ENCODE measurements at regions not wholly inside any gene's neighbourhood (a gene's known extent, or its start where the extent isn't known, plus 50 kb on each side); places are given as distances from the start of the nearest gene placed in this dataset.
A peak's percentile ranks its signal among the peaks of the same experiment; 100 is the strongest.

- TF ChIP-seq TAF1 (IDR thresholded peaks at IDR 0.05; ENCODE audit: low read depth) (no peak), RAD21 (IDR thresholded peaks at IDR 0.05; ENCODE audit: low read depth) (peak; percentile 57)
These were observed 75.7 kb upstream of the CCDC71L start for GRCh38 chr7:106736508-106737201.

GRCh38 chr7:106737202-106737562 is 76.2 kb upstream of the CCDC71L start:
- TF ChIP-seq RAD21 (IDR thresholded peaks at IDR 0.05; ENCODE audit: low read depth) (0 out of 2 replicates have a peak, but pooled peaks have one; percentile 24), TEAD4 (IDR thresholded peaks at IDR 0.05) (no peak), CEBPB (IDR thresholded peaks at IDR 0.05) (no peak)

DNA sequence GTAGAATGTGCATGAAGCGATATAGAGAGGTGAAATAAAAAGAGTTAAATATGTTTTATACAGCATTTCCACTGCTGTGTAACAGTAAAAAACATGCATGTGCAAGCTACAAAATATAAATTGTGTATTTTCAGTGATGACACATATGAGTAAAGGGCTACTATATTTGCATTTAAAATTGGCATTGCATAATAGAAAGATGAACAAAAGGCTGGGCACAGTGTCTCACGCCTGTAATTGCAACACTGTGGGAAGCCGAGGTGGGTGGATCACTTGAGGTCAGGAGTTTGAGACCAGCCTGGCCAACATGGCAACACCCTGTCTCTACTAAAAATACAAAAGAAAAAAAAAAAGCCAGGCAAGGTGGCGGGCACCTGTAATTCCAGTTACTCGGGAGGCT is 79.8 kb upstream of the CCDC71L start:
- no peak for TF ChIP-seq EGR1 (IDR thresholded peaks at IDR 0.05)

- TF ChIP-seq ZBTB7A (IDR thresholded peaks at IDR 0.05; ENCODE audit: low read depth) (no peak), EGR1 (IDR thresholded peaks at IDR 0.05) (no peak), YY1 (IDR thresholded peaks at IDR 0.05; ENCODE audit: low read depth) (no peak), FOXM1 (IDR thresholded peaks at IDR 0.05; ENCODE audit: borderline replicate concordance, low read depth) (no peak), USF1 (IDR thresholded peaks at IDR 0.05) (no peak), RAD21 (IDR thresholded peaks at IDR 0.05; ENCODE audit: low read depth) (no peak), CREB1 (IDR thresholded peaks at IDR 0.05; ENCODE audit: low read depth) (no peak), TCF12 (IDR thresholded peaks at IDR 0.05; ENCODE audit: low read depth) (no peak), NFIC (IDR thresholded peaks at IDR 0.05) (no peak), TEAD4 (IDR thresholded peaks at IDR 0.05) (no peak), CEBPB (IDR thresholded peaks at IDR 0.05) (no peak), TAF1 (IDR thresholded peaks at IDR 0.05; ENCODE audit: low read depth) (no peak), EP300 (IDR thresholded peaks at IDR 0.05; ENCODE audit: borderline replicate concordance) (no peak)
- TF ChIP-seq, protein P1, sequence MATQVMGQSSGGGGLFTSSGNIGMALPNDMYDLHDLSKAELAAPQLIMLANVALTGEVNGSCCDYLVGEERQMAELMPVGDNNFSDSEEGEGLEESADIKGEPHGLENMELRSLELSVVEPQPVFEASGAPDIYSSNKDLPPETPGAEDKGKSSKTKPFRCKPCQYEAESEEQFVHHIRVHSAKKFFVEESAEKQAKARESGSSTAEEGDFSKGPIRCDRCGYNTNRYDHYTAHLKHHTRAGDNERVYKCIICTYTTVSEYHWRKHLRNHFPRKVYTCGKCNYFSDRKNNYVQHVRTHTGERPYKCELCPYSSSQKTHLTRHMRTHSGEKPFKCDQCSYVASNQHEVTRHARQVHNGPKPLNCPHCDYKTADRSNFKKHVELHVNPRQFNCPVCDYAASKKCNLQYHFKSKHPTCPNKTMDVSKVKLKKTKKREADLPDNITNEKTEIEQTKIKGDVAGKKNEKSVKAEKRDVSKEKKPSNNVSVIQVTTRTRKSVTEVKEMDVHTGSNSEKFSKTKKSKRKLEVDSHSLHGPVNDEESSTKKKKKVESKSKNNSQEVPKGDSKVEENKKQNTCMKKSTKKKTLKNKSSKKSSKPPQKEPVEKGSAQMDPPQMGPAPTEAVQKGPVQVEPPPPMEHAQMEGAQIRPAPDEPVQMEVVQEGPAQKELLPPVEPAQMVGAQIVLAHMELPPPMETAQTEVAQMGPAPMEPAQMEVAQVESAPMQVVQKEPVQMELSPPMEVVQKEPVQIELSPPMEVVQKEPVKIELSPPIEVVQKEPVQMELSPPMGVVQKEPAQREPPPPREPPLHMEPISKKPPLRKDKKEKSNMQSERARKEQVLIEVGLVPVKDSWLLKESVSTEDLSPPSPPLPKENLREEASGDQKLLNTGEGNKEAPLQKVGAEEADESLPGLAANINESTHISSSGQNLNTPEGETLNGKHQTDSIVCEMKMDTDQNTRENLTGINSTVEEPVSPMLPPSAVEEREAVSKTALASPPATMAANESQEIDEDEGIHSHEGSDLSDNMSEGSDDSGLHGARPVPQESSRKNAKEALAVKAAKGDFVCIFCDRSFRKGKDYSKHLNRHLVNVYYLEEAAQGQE (IDR thresholded peaks at IDR 0.05; ENCODE audit: low read depth) = no peak
- TF ChIP-seq, protein P2, sequence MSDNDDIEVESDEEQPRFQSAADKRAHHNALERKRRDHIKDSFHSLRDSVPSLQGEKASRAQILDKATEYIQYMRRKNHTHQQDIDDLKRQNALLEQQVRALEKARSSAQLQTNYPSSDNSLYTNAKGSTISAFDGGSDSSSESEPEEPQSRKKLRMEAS (IDR thresholded peaks at IDR 0.05) = no peak
These were observed 83.7 kb upstream of the CCDC71L start for GRCh38 chr7:106744563-106745091.

DNA sequence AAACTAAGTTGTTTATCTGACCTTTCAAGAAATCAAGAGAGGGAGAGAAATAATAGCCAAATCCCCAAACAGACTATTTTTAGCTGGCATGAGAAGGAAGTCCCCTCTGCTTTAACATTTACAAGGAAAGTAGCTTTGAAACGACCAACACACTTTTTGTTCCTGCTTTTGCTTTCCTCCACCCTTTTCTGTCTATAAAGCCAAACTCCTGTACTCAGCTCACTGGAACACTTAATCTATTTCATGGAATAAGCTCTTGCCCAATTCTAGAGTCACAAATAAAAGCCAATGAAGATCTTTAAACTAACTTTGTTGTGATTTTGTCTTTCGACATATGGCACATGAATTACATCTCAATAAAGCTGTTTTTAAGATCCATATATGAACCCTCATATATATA is 86.8 kb upstream of the CCDC71L start:
- TF ChIP-seq, protein P1 (IDR thresholded peaks at IDR 0.05; ENCODE audit: low read depth) = no peak
- TF ChIP-seq EGR1 (IDR thresholded peaks at IDR 0.05) (no peak), CEBPB (IDR thresholded peaks at IDR 0.05) (no peak), TCF12 (IDR thresholded peaks at IDR 0.05; ENCODE audit: low read depth) (no peak)
- TF ChIP-seq, protein P2 (IDR thresholded peaks at IDR 0.05) = no peak

GRCh38 chr7:106749165-106749564 is 88.2 kb upstream of the CCDC71L start:
- no peak for TF ChIP-seq FOXM1 (IDR thresholded peaks at IDR 0.05; ENCODE audit: borderline replicate concordance, low read depth)
- TF ChIP-seq TAF1 (IDR thresholded peaks at IDR 0.05; ENCODE audit: low read depth) = no peak
- no peak for TF ChIP-seq CEBPB (IDR thresholded peaks at IDR 0.05)
- TF ChIP-seq EP300 (IDR thresholded peaks at IDR 0.05; ENCODE audit: borderline replicate concordance) = no peak
- TF ChIP-seq TEAD4 (IDR thresholded peaks at IDR 0.05) = no peak
- TF ChIP-seq YY1 (IDR thresholded peaks at IDR 0.05; ENCODE audit: low read depth) = no peak
- no peak for TF ChIP-seq TCF12 (IDR thresholded peaks at IDR 0.05; ENCODE audit: low read depth)
- TF ChIP-seq, protein P1 (IDR thresholded peaks at IDR 0.05; ENCODE audit: low read depth) = no peak
- TF ChIP-seq, protein P2 (IDR thresholded peaks at IDR 0.05) = no peak

All from Ishikawa (cell line).